T-helper 2 cell treated with Interferon-gamma antibody and Interleukin-4, amounts not matched to agents 100 ng/mL and 5 ng/mL, for 36 hours (primary cell): ENCODE measurements at regions not wholly inside any gene's neighbourhood (a gene's known extent, or its start where the extent isn't known, plus 50 kb on each side); places are given as distances from the start of the nearest gene placed in this dataset.
"Not testable (repeated sequence)": the region's sequence is repeated elsewhere in the genome, so short reads cannot be mapped to it uniquely, and the experiment has no call there.

Experiments
- intact Hi-C: fragments of 100-400 bp; cut with micrococcal nuclease; formaldehyde crosslinking; loops from one replicate; pipeline ENCODE4 v1.15.1; 2023

- intact Hi-C loops: no loop called here
Measured at GRCh38 chr6:22157233-22157632, 139.6 kb downstream of the PRL start.

GRCh38 chr6:22164236-22164635, 132.6 kb downstream of the PRL start:
- intact Hi-C loops: no loop called here

- intact Hi-C loops: not testable (repeated sequence)
Measured at GRCh38 chr6:22171006-22171405, 125.8 kb downstream of the PRL start.

- intact Hi-C loops: not testable (repeated sequence)
Measured at GRCh38 chr6:22171885-22172284, 125.0 kb downstream of the PRL start.

GRCh38 chr6:22173311-22173710, 123.5 kb downstream of the PRL start:
- intact Hi-C loops: no loop called here

GRCh38 chr6:22180250-22180649, 116.6 kb downstream of the PRL start:
- intact Hi-C loops: not testable (repeated sequence)

- intact Hi-C loops: no loop called here
Measured at GRCh38 chr6:22184371-22184770, 112.5 kb downstream of the PRL start.

GRCh38 chr6:22189946-22190345, 106.9 kb downstream of the PRL start:
- intact Hi-C loops: no loop called here

GRCh38 chr6:22194188-22194921, 102.5 kb downstream of the PRL start:
- intact Hi-C loops: no loop called here

GRCh38 chr6:22199771-22200170, 97.1 kb downstream of the PRL start:
- intact Hi-C loops: no loop called here

GRCh38 chr6:22204153-22204552, 92.7 kb downstream of the PRL start:
- intact Hi-C loops: no loop called here

- intact Hi-C loops: no loop called here
Measured at GRCh38 chr6:22205266-22205665, 91.6 kb downstream of the PRL start.

GRCh38 chr6:22206106-22206505, 90.7 kb downstream of the PRL start:
- intact Hi-C loops: no loop called here

GRCh38 chr6:22208026-22208425, 88.8 kb downstream of the PRL start:
- intact Hi-C loops: no loop called here

- intact Hi-C loops: no loop called here
Measured at GRCh38 chr6:22214314-22214713, 82.5 kb downstream of the PRL start.

GRCh38 chr6:22215474-22215873, 81.4 kb downstream of the PRL start:
- intact Hi-C loops: not testable (repeated sequence)

GRCh38 chr6:22218410-22218809, 78.4 kb downstream of the PRL start:
- intact Hi-C loops: no loop called here

- intact Hi-C loops: no loop called here
Measured at GRCh38 chr6:22219925-22220324, 76.9 kb downstream of the PRL start.

GRCh38 chr6:22221211-22221610, 75.6 kb downstream of the PRL start:
- intact Hi-C loops: no loop called here

- intact Hi-C loops: no loop called here
Measured at GRCh38 chr6:22221630-22222029, 75.2 kb downstream of the PRL start.

- intact Hi-C loops: no loop called here
Measured at GRCh38 chr6:22222469-22222868, 74.4 kb downstream of the PRL start.

GRCh38 chr6:22227824-22228610, 68.8 kb downstream of the PRL start:
- intact Hi-C loops: no loop called here

- intact Hi-C loops: no loop called here
Measured at GRCh38 chr6:22231050-22231449, 65.8 kb downstream of the PRL start.
